ENCODE measurements at regions not wholly inside any gene's neighbourhood (a gene's known extent, or its start where the extent isn't known, plus 50 kb on each side); places are given as distances from the start of the nearest gene placed in this dataset.

DNA sequence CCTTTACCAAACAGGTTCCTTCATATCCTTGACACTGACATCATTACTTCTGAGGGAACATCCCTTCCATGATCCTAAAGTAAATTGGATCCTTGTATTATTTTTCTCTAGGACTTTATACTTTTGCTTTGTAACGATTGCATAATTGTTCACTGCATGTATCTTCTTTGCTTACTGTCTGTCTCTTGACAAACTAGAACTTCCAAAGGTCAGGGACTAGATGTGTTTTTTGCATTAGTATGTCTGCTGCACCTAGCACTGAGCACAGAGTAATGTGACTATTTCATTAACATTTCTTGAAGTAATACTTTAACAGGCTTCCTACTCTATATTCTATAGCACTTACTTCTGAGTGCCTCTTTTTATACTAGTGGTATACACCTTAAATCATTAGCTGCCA, 976.6 kb upstream of the SORCS1 start:
- no peak for TF ChIP-seq EZH2 (IDR thresholded peaks at IDR 0.05; ENCODE audit: insufficient read depth, poor library complexity, severe bottlenecking)
- TF ChIP-seq EZH2phosphoT487 (IDR thresholded peaks at IDR 0.05; ENCODE audit: insufficient read depth, low read depth) = no peak

Measured in GM23248 (cell line).